Gastroesophageal sphincter (tissue), 4 donors: ENCODE measurements at regions not wholly inside any gene's neighbourhood (a gene's known extent, or its start where the extent isn't known, plus 50 kb on each side); places are given as distances from the start of the nearest gene placed in this dataset.

ENCODE experiments used
- ATAC-seq: fragments of 150-250 bp; one replicate; pipeline ENCODE4 v1.9.1; 2016; ENCODE audit warnings: mild to moderate bottlenecking, moderate library complexity
- H3K27ac ChIP-seq, 4 donors: fragments of 200-600 bp; sonication (generic) in 3 of 4; 1 replicate in 3 of 4; 2 replicates in 1 of 4; pipeline ENCODE4 v1.5.1; 2016 to 2019
- H3K27me3 ChIP-seq: fragments of 200-600 bp; sonication (generic); one replicate; pipeline ENCODE4 v1.5.1; 2019
- H3K36me3 ChIP-seq, 2 donors: fragments of 200-600 bp; sonication (generic); one replicate each; pipeline ENCODE4 v1.5.1; 2019; ENCODE audit warnings: control low read depth in 1 of 2
- H3K4me1 ChIP-seq, 3 donors: fragments of 200-600 bp; sonication (generic); 1 replicate in 2 of 3; 2 replicates in 1 of 3; pipeline ENCODE4 v1.5.1; 2016 to 2019; ENCODE audit warnings: control low read depth in 2 of 3
- H3K4me3 ChIP-seq, 2 donors: fragments of 200-600 bp; sonication (generic); one replicate each; pipeline ENCODE4 v1.5.1; 2019; ENCODE audit warnings: mild to moderate bottlenecking in 1 of 2, moderate library complexity in 1 of 2
- H3K9me3 ChIP-seq, 3 donors: fragments of 200-600 bp; sonication (generic); one replicate each; pipeline ENCODE4 v1.5.1; 2017 to 2019; ENCODE audit warnings: control low read depth in 2 of 3
- EP300 ChIP-seq: sonication (generic); formaldehyde crosslinking; IDR thresholded peaks from one replicate; pipeline ENCODE4 v1.6.1; 2017; ENCODE audit warnings: antibody characterized with exemption, mild to moderate bottlenecking
- POLR2A ChIP-seq, 2 donors: fragments of 450-650 bp; IDR thresholded peaks; one replicate each; pipeline ENCODE4 v1.6.1; 2017; ENCODE audit warnings: antibody characterized with exemption in 2 of 2, mild to moderate bottlenecking in 2 of 2, moderate library complexity in 1 of 2
- POLR2AphosphoS5 ChIP-seq: sonication (generic); formaldehyde crosslinking; IDR thresholded peaks from one replicate; pipeline ENCODE4 v1.6.1; 2017; ENCODE audit warnings: antibody characterized with exemption
- WGBS, 2 donors: methylation state at CpG; one replicate each; pipeline ENCODE4 v1.1.5; 2018; ENCODE audit warnings: low coverage in 1 of 2; 5-methylcytosine and 5-hydroxymethylcytosine counted together
- TF ChIP-seq, protein P1 (sequence below), 4 experiments: fragments of 200-600 bp in 2 of 4; fragments of 450-650 bp in 2 of 4; sonication (generic) in 1 of 4; IDR thresholded peaks; one replicate each; pipeline ENCODE4 v1.5.1; 2017 to 2019; ENCODE audit warnings: antibody characterized with exemption in 4 of 4, mild to moderate bottlenecking in 2 of 4, moderate library complexity in 2 of 4

DNA sequence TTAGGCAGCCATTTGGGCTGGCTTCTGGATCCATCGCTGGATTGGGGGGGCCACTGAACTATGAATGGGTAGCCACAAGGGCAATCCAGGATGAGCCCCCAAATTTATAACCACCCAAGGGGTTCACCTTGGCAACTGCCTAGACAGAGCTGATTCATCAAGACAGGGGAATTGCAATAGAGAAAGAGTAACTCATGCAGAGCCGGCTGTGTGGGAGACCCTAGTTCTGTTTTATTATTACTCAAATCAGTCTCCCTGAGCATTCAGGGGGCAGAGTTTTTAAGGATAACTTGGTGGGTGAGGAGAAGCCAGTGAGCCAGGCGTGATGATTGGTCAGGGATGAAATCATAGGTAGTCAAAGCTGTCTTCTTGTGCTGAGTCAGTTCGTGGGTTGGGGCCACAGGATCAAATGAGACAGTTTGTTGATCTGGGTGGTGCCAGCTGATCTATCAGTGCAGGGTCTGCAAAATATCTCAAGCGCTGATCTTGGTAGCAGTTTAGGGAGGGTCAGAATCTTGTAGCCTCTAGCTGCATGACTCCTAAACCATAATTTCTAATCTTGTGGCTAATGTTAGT is 57.9 kb downstream of the DNAJB9 start:
- 93 to 100% methylated on average over 2 of the region's 5 CpGs for WGBS, 2 donors
- no peaks in the 10 kb centered on the region for H3K36me3 ChIP-seq
- TF ChIP-seq, protein P1, sequence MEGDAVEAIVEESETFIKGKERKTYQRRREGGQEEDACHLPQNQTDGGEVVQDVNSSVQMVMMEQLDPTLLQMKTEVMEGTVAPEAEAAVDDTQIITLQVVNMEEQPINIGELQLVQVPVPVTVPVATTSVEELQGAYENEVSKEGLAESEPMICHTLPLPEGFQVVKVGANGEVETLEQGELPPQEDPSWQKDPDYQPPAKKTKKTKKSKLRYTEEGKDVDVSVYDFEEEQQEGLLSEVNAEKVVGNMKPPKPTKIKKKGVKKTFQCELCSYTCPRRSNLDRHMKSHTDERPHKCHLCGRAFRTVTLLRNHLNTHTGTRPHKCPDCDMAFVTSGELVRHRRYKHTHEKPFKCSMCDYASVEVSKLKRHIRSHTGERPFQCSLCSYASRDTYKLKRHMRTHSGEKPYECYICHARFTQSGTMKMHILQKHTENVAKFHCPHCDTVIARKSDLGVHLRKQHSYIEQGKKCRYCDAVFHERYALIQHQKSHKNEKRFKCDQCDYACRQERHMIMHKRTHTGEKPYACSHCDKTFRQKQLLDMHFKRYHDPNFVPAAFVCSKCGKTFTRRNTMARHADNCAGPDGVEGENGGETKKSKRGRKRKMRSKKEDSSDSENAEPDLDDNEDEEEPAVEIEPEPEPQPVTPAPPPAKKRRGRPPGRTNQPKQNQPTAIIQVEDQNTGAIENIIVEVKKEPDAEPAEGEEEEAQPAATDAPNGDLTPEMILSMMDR (IDR thresholded peaks at IDR 0.05), result no peak
- no peak for TF ChIP-seq POLR2A (IDR thresholded peaks at IDR 0.05)
- TF ChIP-seq POLR2AphosphoS5, result no peak
- no peak for TF ChIP-seq EP300
- no peak for ATAC-seq
- no peaks in the 10 kb centered on the region for H3K27me3 ChIP-seq
- H3K4me3 ChIP-seq, result no peak overlapping the region
- peaks cover 0 to 26% (median 0%) of the 10 kb centered on the region in 3 donors for H3K4me1 ChIP-seq
- no peak overlapping the region for H3K27ac ChIP-seq
- H3K9me3 ChIP-seq, result no peaks in the 10 kb centered on the region

DNA sequence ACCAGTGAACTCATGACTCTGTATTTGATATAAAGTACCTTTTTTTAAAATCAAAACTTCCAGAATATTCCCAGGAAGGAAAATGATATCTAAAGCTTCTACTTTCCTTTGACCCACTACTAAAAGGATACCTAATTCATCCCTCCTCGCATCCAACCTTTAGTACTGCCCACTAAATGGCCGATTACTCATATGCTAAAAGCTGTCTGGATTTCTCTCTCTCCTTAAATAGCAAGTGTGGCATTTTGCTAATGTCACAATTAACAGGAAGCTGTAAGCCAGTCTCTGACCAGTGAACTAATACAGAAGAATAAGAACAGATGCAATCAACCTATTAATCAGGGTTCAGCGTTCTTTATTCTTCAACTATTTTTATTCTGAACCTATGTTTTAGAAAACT is 59.0 kb downstream of the DNAJB9 start:
- Histone ChIP-seq H3K4me3 (no peak overlapping the region), H3K36me3 (no peaks in the 10 kb centered on the region), H3K4me1 (peaks cover 0 to 26% (median 0%) of the 10 kb centered on the region in 3 donors), H3K9me3 (no peaks in the 10 kb centered on the region), H3K27ac (no peak overlapping the region), H3K27me3 (no peaks in the 10 kb centered on the region)
- TF ChIP-seq EP300 (no peak), POLR2AphosphoS5 (no peak), POLR2A (IDR thresholded peaks at IDR 0.05) (no peak)
- TF ChIP-seq, protein P1 (IDR thresholded peaks at IDR 0.05), result no peak
- 42 to 54% methylated on average over 3 of the region's 3 CpGs for WGBS, 2 donors
- no peak for ATAC-seq

DNA sequence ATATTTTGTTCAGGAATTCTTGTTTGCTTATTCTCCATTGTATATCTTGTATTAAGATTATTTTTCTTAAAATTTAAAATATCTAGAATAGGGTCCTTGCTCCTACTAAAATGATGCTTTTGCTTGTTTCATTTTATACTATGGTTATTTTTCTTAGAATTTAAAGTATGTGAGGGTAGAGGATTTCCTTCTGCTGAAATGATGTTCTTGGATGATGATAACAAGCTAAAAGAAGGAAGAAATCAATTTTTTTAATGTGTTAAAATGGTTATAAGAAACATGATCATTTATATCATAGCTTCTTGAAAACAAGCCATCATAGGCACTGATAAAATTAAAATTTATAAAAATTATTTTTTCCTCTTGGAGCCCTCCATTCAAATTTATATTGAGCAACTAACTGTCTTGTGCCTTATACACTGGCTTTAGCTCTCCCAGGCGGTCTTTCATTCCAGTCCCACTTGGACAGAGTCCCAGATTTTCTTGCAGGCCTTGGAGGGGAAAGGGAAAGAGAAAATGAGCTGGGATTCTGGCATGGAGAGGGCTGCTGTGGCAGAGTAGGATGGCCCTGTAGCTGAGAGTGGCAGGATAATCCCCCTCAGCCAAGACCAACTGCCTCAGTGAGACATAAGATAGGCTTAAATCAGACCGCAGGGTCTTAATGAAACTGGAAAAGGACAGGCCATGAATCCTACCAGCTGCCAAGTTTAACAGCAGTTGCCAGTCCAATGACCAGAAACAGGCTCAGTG is 60.2 kb downstream of the DNAJB9 start:
- Histone ChIP-seq H3K4me1 (peaks cover 0 to 26% (median 0%) of the 10 kb centered on the region in 3 donors), H3K27ac (no peak overlapping the region), H3K4me3 (no peak overlapping the region), H3K36me3 (no peaks in the 10 kb centered on the region), H3K27me3 (no peaks in the 10 kb centered on the region), H3K9me3 (no peaks in the 10 kb centered on the region)
- no peak for ATAC-seq
- 0 to 25% methylated on average over 1 to 2 of the region's 2 CpGs for WGBS, 2 donors
- TF ChIP-seq, protein P1 (IDR thresholded peaks at IDR 0.05), result no peak
- TF ChIP-seq EP300 (no peak), POLR2AphosphoS5 (no peak), POLR2A (IDR thresholded peaks at IDR 0.05) (no peak)

DNA sequence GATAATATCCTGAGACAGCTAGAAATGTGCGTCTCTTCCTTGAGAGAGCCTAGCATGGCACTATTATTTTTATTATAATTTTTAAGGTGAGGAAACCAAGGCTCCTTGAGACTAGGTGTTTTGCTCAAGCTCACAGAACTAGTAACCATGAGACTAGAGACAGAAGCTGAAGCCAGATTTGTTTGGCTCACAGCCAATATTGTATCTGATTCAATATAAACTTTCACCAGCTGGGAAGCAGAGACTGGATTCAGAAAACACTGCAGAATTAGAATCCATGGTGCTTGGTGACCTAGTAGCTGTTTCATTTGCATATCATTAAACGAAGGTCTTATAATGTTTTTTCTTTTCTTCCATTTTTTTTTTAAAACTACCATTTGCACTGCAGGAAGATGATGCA is 64.4 kb downstream of the DNAJB9 start:
- H3K27ac ChIP-seq, result no peak overlapping the region
- H3K36me3 ChIP-seq, result no peaks in the 10 kb centered on the region
- TF ChIP-seq POLR2AphosphoS5 (no peak), POLR2A (IDR thresholded peaks at IDR 0.05) (no peak), EP300 (no peak)
- TF ChIP-seq, protein P1 (IDR thresholded peaks at IDR 0.05), result no peak
- H3K4me1 ChIP-seq, result peaks cover 0 to 18% (median 0%) of the 10 kb centered on the region in 3 donors
- H3K27me3 ChIP-seq, result no peaks in the 10 kb centered on the region
- no peak overlapping the region for H3K4me3 ChIP-seq
- no peak for ATAC-seq
- peaks cover 0 to 10% (median 0%) of the 10 kb centered on the region in 3 donors for H3K9me3 ChIP-seq
- WGBS, 2 donors, result 38 to 62% methylated on average over 1 to 2 of the region's 2 CpGs

DNA sequence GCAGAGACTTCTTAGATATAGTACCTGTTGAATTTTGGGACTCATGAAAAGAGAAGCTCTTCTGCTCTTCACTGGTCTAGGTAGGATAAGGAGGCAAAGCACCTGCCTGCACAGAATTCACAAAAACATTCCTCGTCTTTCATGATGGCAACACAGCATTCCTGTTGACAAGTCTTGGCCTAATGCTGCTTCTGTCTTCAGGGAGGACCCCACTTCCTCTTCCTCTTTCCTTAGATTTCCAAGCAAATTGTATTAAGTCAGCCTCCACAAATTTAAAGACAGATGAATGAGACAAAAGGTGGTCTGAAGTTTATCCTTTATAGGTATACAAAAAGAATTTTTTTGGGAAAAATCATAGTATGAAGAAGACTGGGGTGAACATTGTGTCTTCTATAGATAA is 64.9 kb downstream of the DNAJB9 start:
- WGBS, 2 donors, result 80 to 100% methylated on average over 1 of the region's 1 CpG

More for the DNA sequence above, 64.9 kb downstream of the DNAJB9 start:
- peaks cover 0 to 13% (median 0%) of the 10 kb centered on the region in 3 donors for H3K4me1 ChIP-seq
- H3K9me3 ChIP-seq, result peaks cover 0 to 10% (median 0%) of the 10 kb centered on the region in 3 donors
- no peak for TF ChIP-seq POLR2AphosphoS5
- TF ChIP-seq, protein P1 (IDR thresholded peaks at IDR 0.05), result no peak
- TF ChIP-seq POLR2A (IDR thresholded peaks at IDR 0.05), result no peak
- TF ChIP-seq EP300, result no peak
- H3K36me3 ChIP-seq, result no peaks in the 10 kb centered on the region
- no peak overlapping the region for H3K4me3 ChIP-seq
- ATAC-seq, result no peak
- H3K27me3 ChIP-seq, result no peaks in the 10 kb centered on the region
- no peak overlapping the region for H3K27ac ChIP-seq
